WTC11 (cell line): ENCODE measurements at regions not wholly inside any gene's neighbourhood (a gene's known extent, or its start where the extent isn't known, plus 50 kb on each side); places are given as distances from the start of the nearest gene placed in this dataset.

Experiments used
- ATAC-seq: fragments of 200-7000 bp; cut with Tn5 transposase; 2 replicates; pipeline ENCODE4 v1.10.0; 2021; ENCODE audit warnings: mild to moderate bottlenecking, moderate library complexity
- CTCF ChIA-PET: fragments of 300-600 bp; sonication (Branson Sonifier 250); formaldehyde crosslinking; loops from one replicate; lab custom pipeline; 2021; ENCODE audit warnings: antibody characterized with exemption; lab: Charles Lee
- POLR2A ChIA-PET: fragments of 350-600 bp; sonication (Branson Sonifier 250); formaldehyde crosslinking; loops from one replicate; lab custom pipeline; 2021; ENCODE audit warnings: antibody characterized with exemption; lab: Charles Lee
- DNase-seq: peaks from one replicate; pipeline ENCODE4 v3.0.0; 2021; ENCODE audit warnings: low spot score
- H3K27ac Mint-ChIP-seq: 2 replicates; pipeline ENCODE4 v1.8.0; 2021; ENCODE audit warnings: mixed read lengths
- H3K27me3 Mint-ChIP-seq: 2 replicates; pipeline ENCODE4 v1.8.0; 2021; ENCODE audit warnings: low read depth, mild to moderate bottlenecking, moderate library complexity, mixed read lengths
- H3K36me3 Mint-ChIP-seq: 2 replicates; pipeline ENCODE4 v1.8.0; 2021; ENCODE audit warnings: mixed read lengths
- H3K4me1 Mint-ChIP-seq: 2 replicates; pipeline ENCODE4 v1.8.0; 2022; ENCODE audit warnings: mixed read lengths
- H3K4me3 Mint-ChIP-seq: 2 replicates; pipeline ENCODE4 v1.8.0; 2021; ENCODE audit warnings: mild to moderate bottlenecking, moderate library complexity, mixed read lengths
- H3K9me3 Mint-ChIP-seq: 2 replicates; pipeline ENCODE4 v1.8.0; 2021; ENCODE audit warnings: mixed read lengths
- ATF2 ChIP-seq: sonication (generic); formaldehyde crosslinking; IDR thresholded peaks from 2 replicates; pipeline ENCODE4 v1.8.1; 2022; ENCODE audit warnings: low read depth, missing genetic modification reagents, borderline replicate concordance
- E2F1 ChIP-seq: sonication (generic); formaldehyde crosslinking; IDR thresholded peaks from 2 replicates; pipeline ENCODE4 v1.8.0; 2022; ENCODE audit warnings: mild to moderate bottlenecking, missing genetic modification reagents
- EMX1 ChIP-seq: fragments of 250-450 bp; sonication (Bioruptor Pico); IDR thresholded peaks from 2 replicates; pipeline ENCODE4 v1.8.0; 2021; ENCODE audit warnings: mild to moderate bottlenecking
- ESRRA ChIP-seq: sonication (generic); formaldehyde crosslinking; IDR thresholded peaks from 2 replicates; pipeline ENCODE4 v1.8.1; 2022; ENCODE audit warnings: mild to moderate bottlenecking, missing genetic modification reagents, borderline replicate concordance
- HMGXB4 ChIP-seq: sonication (generic); formaldehyde crosslinking; IDR thresholded peaks from 2 replicates; pipeline ENCODE4 v1.8.1; 2023; ENCODE audit warnings: mild to moderate bottlenecking, moderate library complexity, missing genetic modification reagents
- NFATC4 ChIP-seq: fragments of 250-450 bp; sonication (Bioruptor Pico); IDR thresholded peaks from 2 replicates; pipeline ENCODE4 v1.9.0; 2021; ENCODE audit warnings: mild to moderate bottlenecking
- NR1H2 ChIP-seq: sonication (generic); formaldehyde crosslinking; IDR thresholded peaks from 2 replicates; pipeline ENCODE4 v1.9.0; 2021; ENCODE audit warnings: mild to moderate bottlenecking, moderate library complexity, missing genetic modification reagents
- NR2C2 ChIP-seq: sonication (generic); formaldehyde crosslinking; IDR thresholded peaks from 2 replicates; pipeline ENCODE4 v1.8.0; 2022; ENCODE audit warnings: mild to moderate bottlenecking, missing genetic modification reagents
- RORB ChIP-seq: fragments of 250-450 bp; sonication (Bioruptor Pico); IDR thresholded peaks from 2 replicates; pipeline ENCODE4 v1.9.0; 2021; ENCODE audit warnings: mild to moderate bottlenecking
- SMAD3 ChIP-seq: sonication (generic); formaldehyde crosslinking; IDR thresholded peaks from 2 replicates; pipeline ENCODE4 v1.8.0; 2022; ENCODE audit warnings: missing genetic modification reagents, mild to moderate bottlenecking, borderline replicate concordance
- USF1 ChIP-seq: sonication (generic); formaldehyde crosslinking; IDR thresholded peaks from 2 replicates; pipeline ENCODE4 v1.8.0; 2022; ENCODE audit warnings: mild to moderate bottlenecking, missing genetic modification reagents
- USF2 ChIP-seq: sonication (generic); formaldehyde crosslinking; IDR thresholded peaks from 2 replicates; pipeline ENCODE4 v1.8.1; 2023; ENCODE audit warnings: mild to moderate bottlenecking, missing genetic modification reagents, moderate library complexity
- ZMAT4 ChIP-seq: fragments of 250-450 bp; sonication (Bioruptor Pico); IDR thresholded peaks from 2 replicates; pipeline ENCODE4 v1.9.0; 2021; ENCODE audit warnings: mild to moderate bottlenecking
- ZNF263 ChIP-seq: sonication (generic); formaldehyde crosslinking; IDR thresholded peaks from 2 replicates; pipeline ENCODE4 v1.8.1; 2022; ENCODE audit warnings: low read depth, mild to moderate bottlenecking, moderate library complexity, missing genetic modification reagents
- ZNF281 ChIP-seq: sonication (generic); formaldehyde crosslinking; IDR thresholded peaks from 2 replicates; pipeline ENCODE4 v1.8.0; 2023; ENCODE audit warnings: mild to moderate bottlenecking, missing genetic modification reagents
- ZNF423 ChIP-seq: fragments of 250-450 bp; sonication (Bioruptor Pico); IDR thresholded peaks from 2 replicates; pipeline ENCODE4 v2.1.2; 2022; ENCODE audit warnings: mild to moderate bottlenecking, moderate library complexity

GRCh38 chr20:7038029-7038428 lies 270.5 kb downstream of the BMP2 start (continued):
- TF ChIP-seq ATF2 (CRISPR knock-in tag) = no peak
- TF ChIP-seq ZNF263 = no peak
- no peak for TF ChIP-seq RORB (CRISPR knock-in tag)
- TF ChIP-seq EMX1 (CRISPR knock-in tag) = no peak
- TF ChIP-seq E2F1 (CRISPR knock-in tag) = no peak
- TF ChIP-seq HMGXB4 (CRISPR knock-in tag) = no peak
- no peak for TF ChIP-seq NFATC4
- no peak for TF ChIP-seq NR1H2 (CRISPR knock-in tag)

GRCh38 chr20:7057611-7058010 lies 290.1 kb downstream of the BMP2 start:
- no peak for DNase-seq
- ChIA-PET CTCF (no interaction called here), POLR2A (no interaction called here)
- no peak for ATAC-seq
- no peak overlapping the region for H3K27ac Mint-ChIP-seq
- no peaks in the 10 kb centered on the region for H3K27me3 Mint-ChIP-seq
- TF ChIP-seq EMX1 (CRISPR knock-in tag) = no peak
- no peak for TF ChIP-seq ZMAT4 (CRISPR knock-in tag)
- no peak for TF ChIP-seq USF2
- TF ChIP-seq ZNF281 = no peak
- TF ChIP-seq NR1H2 (CRISPR knock-in tag) = no peak
- no peak for TF ChIP-seq ZNF423 (CRISPR knock-in tag)
- TF ChIP-seq NR2C2 (CRISPR knock-in tag) = no peak
- TF ChIP-seq USF1 = no peak
- TF ChIP-seq SMAD3 (CRISPR knock-in tag) = no peak
- no peak for TF ChIP-seq ESRRA (CRISPR knock-in tag)
- no peaks in the 10 kb centered on the region for H3K9me3 Mint-ChIP-seq
- peaks cover 18% of the 10 kb centered on the region for H3K4me1 Mint-ChIP-seq
- no peaks in the 10 kb centered on the region for H3K36me3 Mint-ChIP-seq
- H3K4me3 Mint-ChIP-seq = no peak overlapping the region
